Head of caudate nucleus (tissue), 42 donors: ENCODE measurements at regions not wholly inside any gene's neighbourhood (a gene's known extent, or its start where the extent isn't known, plus 50 kb on each side); places are given as distances from the start of the nearest gene placed in this dataset.

Experiments
- DNase-seq, 42 donors: peaks; one replicate each; pipeline versions ENCODE4 v3.0.0 to v3.0.0-alpha.2; 2020 to 2021; ENCODE audit warnings: mixed read lengths in 7 of 42
- intact Hi-C: fragments of 100-400 bp; cut with DNase I; formaldehyde crosslinking; loops from one replicate; pipeline ENCODE4 v1.15.0; 2022

GRCh38 chr1:59079434-59080140 is 217.3 kb upstream of the FGGY start:
- peak in 15 of 42 donors; percentile 12 to 70 (median 35) for DNase-seq
- intact Hi-C loops, result no loop called here

GRCh38 chr1:59081181-59081580 is 215.7 kb upstream of the FGGY start:
- intact Hi-C loops, result no loop called here
- DNase-seq, result no peak

GRCh38 chr1:59081795-59082194 is 215.1 kb upstream of the FGGY start:
- no peak for DNase-seq
- intact Hi-C loops, result no loop called here

- no peak for DNase-seq
Measured at GRCh38 chr1:59083946-59084865, 212.7 kb upstream of the FGGY start.

GRCh38 chr1:59085101-59085500 is 211.8 kb upstream of the FGGY start:
- intact Hi-C loops, result no loop called here
- DNase-seq, result no peak

More at GRCh38 chr1:59083946-59084865, 212.7 kb upstream of the FGGY start:
- intact Hi-C loops, result no loop called here

GRCh38 chr1:59089036-59089798 is 207.7 kb upstream of the FGGY start:
- intact Hi-C loops, result no loop called here
- no peak for DNase-seq

- intact Hi-C loops, result no loop called here
- no peak for DNase-seq
Measured at GRCh38 chr1:59089922-59090457, 206.9 kb upstream of the FGGY start.

GRCh38 chr1:59092126-59092525 is 204.8 kb upstream of the FGGY start:
- no peak for DNase-seq
- intact Hi-C loops, result no loop called here

GRCh38 chr1:59094001-59094400 is 202.9 kb upstream of the FGGY start:
- no peak for DNase-seq
- intact Hi-C loops, result no loop called here

GRCh38 chr1:59096501-59096900 is 200.4 kb upstream of the FGGY start:
- no peak for DNase-seq
- intact Hi-C loops, result no loop called here

- DNase-seq, result no peak
- intact Hi-C loops, result no loop called here
Measured at GRCh38 chr1:59098655-59099054, 198.2 kb upstream of the FGGY start.

- intact Hi-C loops, result no loop called here
- DNase-seq, result no peak
Measured at GRCh38 chr1:59100708-59101374, 196.1 kb upstream of the FGGY start.

- intact Hi-C loops, result no loop called here
- no peak for DNase-seq
Measured at GRCh38 chr1:59101518-59101917, 195.4 kb upstream of the FGGY start.

- DNase-seq, result no peak
- intact Hi-C loops, result no loop called here
Measured at GRCh38 chr1:59103457-59103856, 193.4 kb upstream of the FGGY start.

- intact Hi-C loops, result no loop called here
- DNase-seq, result no peak
Measured at GRCh38 chr1:59104191-59104760, 192.6 kb upstream of the FGGY start.

- intact Hi-C loops, result no loop called here
- DNase-seq, result no peak
Measured at GRCh38 chr1:59105548-59106507, 191.1 kb upstream of the FGGY start.

GRCh38 chr1:59107516-59107915 is 189.4 kb upstream of the FGGY start:
- DNase-seq, result peak in 9 of 42 donors; percentile 3 to 42 (median 15)
- intact Hi-C loops, result no loop called here
